ENCODE measurements at regions not wholly inside any gene's neighbourhood (a gene's known extent, or its start where the extent isn't known, plus 50 kb on each side); places are given as distances from the start of the nearest gene placed in this dataset.

GRCh38 chr7:36029853-36030515, 123.1 kb upstream of the EEPD1 start:
- Histone ChIP-seq H3K9me3 (ENCODE audit: control insufficient read depth in 2 of 2, low read length in 2 of 2) (no peaks in the 10 kb centered on the region), H3K4me1 (ENCODE audit: control insufficient read depth in 2 of 2, insufficient read depth in 2 of 2, low read length in 2 of 2) (no peaks in the 10 kb centered on the region), H3K4me3 (ENCODE audit: low read length in 2 of 2) (no peak overlapping the region)

GRCh38 chr7:36032361-36032818, 120.7 kb upstream of the EEPD1 start:
- Histone ChIP-seq H3K4me3 (ENCODE audit: low read length in 2 of 2) (no peak overlapping the region), H3K9ac (ENCODE audit: low read depth in 1 of 2, low read length in 2 of 2) (no peak overlapping the region), H3K27ac (ENCODE audit: low read depth in 2 of 2, low read length in 2 of 2) (no peak overlapping the region), H3K4me1 (ENCODE audit: control insufficient read depth in 2 of 2, insufficient read depth in 2 of 2, low read length in 2 of 2) (peaks cover 3 to 4% of the 10 kb centered on the region in 2 donors), H3K9me3 (ENCODE audit: control insufficient read depth in 2 of 2, low read length in 2 of 2) (no peaks in the 10 kb centered on the region), H3K27me3 (ENCODE audit: control insufficient read depth in 2 of 2, insufficient read depth in 2 of 2, low read length in 2 of 2) (no peaks in the 10 kb centered on the region), H3K36me3 (ENCODE audit: control insufficient read depth in 2 of 2, insufficient read depth in 2 of 2, low read length in 2 of 2) (no peaks in the 10 kb centered on the region)

More at GRCh38 chr7:36029853-36030515, 123.1 kb upstream of the EEPD1 start:
- Histone ChIP-seq H3K27me3 (ENCODE audit: control insufficient read depth in 2 of 2, insufficient read depth in 2 of 2, low read length in 2 of 2) (no peaks in the 10 kb centered on the region), H3K36me3 (ENCODE audit: control insufficient read depth in 2 of 2, insufficient read depth in 2 of 2, low read length in 2 of 2) (no peaks in the 10 kb centered on the region), H3K27ac (ENCODE audit: low read depth in 2 of 2, low read length in 2 of 2) (no peak overlapping the region), H3K9ac (ENCODE audit: low read depth in 1 of 2, low read length in 2 of 2) (no peak overlapping the region)

GRCh38 chr7:36034020-36034419, 119.0 kb upstream of the EEPD1 start:
- no peak overlapping the region for H3K9ac ChIP-seq (ENCODE audit: low read depth in 1 of 2, low read length in 2 of 2)
- no peaks in the 10 kb centered on the region for H3K36me3 ChIP-seq (ENCODE audit: control insufficient read depth in 2 of 2, insufficient read depth in 2 of 2, low read length in 2 of 2)
- no peaks in the 10 kb centered on the region for H3K9me3 ChIP-seq (ENCODE audit: control insufficient read depth in 2 of 2, low read length in 2 of 2)
- peaks cover 3 to 4% of the 10 kb centered on the region in 2 donors for H3K4me1 ChIP-seq (ENCODE audit: control insufficient read depth in 2 of 2, insufficient read depth in 2 of 2, low read length in 2 of 2)
- H3K27ac ChIP-seq (ENCODE audit: low read depth in 2 of 2, low read length in 2 of 2): no peak overlapping the region
- no peak overlapping the region for H3K4me3 ChIP-seq (ENCODE audit: low read length in 2 of 2)
- H3K27me3 ChIP-seq (ENCODE audit: control insufficient read depth in 2 of 2, insufficient read depth in 2 of 2, low read length in 2 of 2): no peaks in the 10 kb centered on the region

GRCh38 chr7:36035186-36035585, 117.9 kb upstream of the EEPD1 start:
- H3K27me3 ChIP-seq (ENCODE audit: control insufficient read depth in 2 of 2, insufficient read depth in 2 of 2, low read length in 2 of 2): no peaks in the 10 kb centered on the region
- no peak overlapping the region for H3K27ac ChIP-seq (ENCODE audit: low read depth in 2 of 2, low read length in 2 of 2)
- no peaks in the 10 kb centered on the region for H3K9me3 ChIP-seq (ENCODE audit: control insufficient read depth in 2 of 2, low read length in 2 of 2)
- no peak overlapping the region for H3K4me3 ChIP-seq (ENCODE audit: low read length in 2 of 2)
- H3K36me3 ChIP-seq (ENCODE audit: control insufficient read depth in 2 of 2, insufficient read depth in 2 of 2, low read length in 2 of 2): no peaks in the 10 kb centered on the region
- H3K9ac ChIP-seq (ENCODE audit: low read depth in 1 of 2, low read length in 2 of 2): no peak overlapping the region
- H3K4me1 ChIP-seq (ENCODE audit: control insufficient read depth in 2 of 2, insufficient read depth in 2 of 2, low read length in 2 of 2): peaks cover 3 to 4% of the 10 kb centered on the region in 2 donors

- Histone ChIP-seq H3K4me3 (ENCODE audit: low read length in 2 of 2) (no peak overlapping the region), H3K9ac (ENCODE audit: low read depth in 1 of 2, low read length in 2 of 2) (no peak overlapping the region), H3K4me1 (ENCODE audit: control insufficient read depth in 2 of 2, insufficient read depth in 2 of 2, low read length in 2 of 2) (peaks cover 3 to 4% of the 10 kb centered on the region in 2 donors), H3K9me3 (ENCODE audit: control insufficient read depth in 2 of 2, low read length in 2 of 2) (no peaks in the 10 kb centered on the region), H3K27me3 (ENCODE audit: control insufficient read depth in 2 of 2, insufficient read depth in 2 of 2, low read length in 2 of 2) (no peaks in the 10 kb centered on the region), H3K27ac (ENCODE audit: low read depth in 2 of 2, low read length in 2 of 2) (peak overlapping the region; percentile 35 to 38), H3K36me3 (ENCODE audit: control insufficient read depth in 2 of 2, insufficient read depth in 2 of 2, low read length in 2 of 2) (no peaks in the 10 kb centered on the region)
Measured at GRCh38 chr7:36036590-36036989, 116.5 kb upstream of the EEPD1 start.

- H3K36me3 ChIP-seq (ENCODE audit: control insufficient read depth in 2 of 2, insufficient read depth in 2 of 2, low read length in 2 of 2): no peaks in the 10 kb centered on the region
- H3K27ac ChIP-seq (ENCODE audit: low read depth in 2 of 2, low read length in 2 of 2): peak overlapping the region; percentile 35 to 38
- no peaks in the 10 kb centered on the region for H3K9me3 ChIP-seq (ENCODE audit: control insufficient read depth in 2 of 2, low read length in 2 of 2)
- peaks cover 3 to 4% of the 10 kb centered on the region in 2 donors for H3K4me1 ChIP-seq (ENCODE audit: control insufficient read depth in 2 of 2, insufficient read depth in 2 of 2, low read length in 2 of 2)
- no peaks in the 10 kb centered on the region for H3K27me3 ChIP-seq (ENCODE audit: control insufficient read depth in 2 of 2, insufficient read depth in 2 of 2, low read length in 2 of 2)
- H3K4me3 ChIP-seq (ENCODE audit: low read length in 2 of 2): no peak overlapping the region
- peak overlapping the region in 1 of 2 donors; percentile 11 for H3K9ac ChIP-seq (ENCODE audit: low read depth in 1 of 2, low read length in 2 of 2)
Measured at GRCh38 chr7:36037121-36037662, 115.9 kb upstream of the EEPD1 start.

GRCh38 chr7:36038063-36038721, 114.9 kb upstream of the EEPD1 start:
- no peak overlapping the region for H3K27ac ChIP-seq (ENCODE audit: low read depth in 2 of 2, low read length in 2 of 2)
- no peak overlapping the region for H3K9ac ChIP-seq (ENCODE audit: low read depth in 1 of 2, low read length in 2 of 2)
- no peaks in the 10 kb centered on the region for H3K36me3 ChIP-seq (ENCODE audit: control insufficient read depth in 2 of 2, insufficient read depth in 2 of 2, low read length in 2 of 2)
- H3K4me1 ChIP-seq (ENCODE audit: control insufficient read depth in 2 of 2, insufficient read depth in 2 of 2, low read length in 2 of 2): peaks cover 3 to 4% of the 10 kb centered on the region in 2 donors
- H3K4me3 ChIP-seq (ENCODE audit: low read length in 2 of 2): no peak overlapping the region
- H3K9me3 ChIP-seq (ENCODE audit: control insufficient read depth in 2 of 2, low read length in 2 of 2): no peaks in the 10 kb centered on the region
- no peaks in the 10 kb centered on the region for H3K27me3 ChIP-seq (ENCODE audit: control insufficient read depth in 2 of 2, insufficient read depth in 2 of 2, low read length in 2 of 2)

- Histone ChIP-seq H3K4me1 (ENCODE audit: control insufficient read depth in 2 of 2, insufficient read depth in 2 of 2, low read length in 2 of 2) (peaks cover 3 to 4% of the 10 kb centered on the region in 2 donors), H3K36me3 (ENCODE audit: control insufficient read depth in 2 of 2, insufficient read depth in 2 of 2, low read length in 2 of 2) (no peaks in the 10 kb centered on the region), H3K27ac (ENCODE audit: low read depth in 2 of 2, low read length in 2 of 2) (no peak overlapping the region), H3K9ac (ENCODE audit: low read depth in 1 of 2, low read length in 2 of 2) (no peak overlapping the region), H3K27me3 (ENCODE audit: control insufficient read depth in 2 of 2, insufficient read depth in 2 of 2, low read length in 2 of 2) (no peaks in the 10 kb centered on the region), H3K9me3 (ENCODE audit: control insufficient read depth in 2 of 2, low read length in 2 of 2) (no peaks in the 10 kb centered on the region), H3K4me3 (ENCODE audit: low read length in 2 of 2) (no peak overlapping the region)
Measured at GRCh38 chr7:36039243-36039642, 113.8 kb upstream of the EEPD1 start.

- Histone ChIP-seq H3K27ac (ENCODE audit: low read depth in 2 of 2, low read length in 2 of 2) (no peak overlapping the region), H3K27me3 (ENCODE audit: control insufficient read depth in 2 of 2, insufficient read depth in 2 of 2, low read length in 2 of 2) (no peaks in the 10 kb centered on the region), H3K36me3 (ENCODE audit: control insufficient read depth in 2 of 2, insufficient read depth in 2 of 2, low read length in 2 of 2) (no peaks in the 10 kb centered on the region), H3K9me3 (ENCODE audit: control insufficient read depth in 2 of 2, low read length in 2 of 2) (no peaks in the 10 kb centered on the region), H3K9ac (ENCODE audit: low read depth in 1 of 2, low read length in 2 of 2) (no peak overlapping the region), H3K4me1 (ENCODE audit: control insufficient read depth in 2 of 2, insufficient read depth in 2 of 2, low read length in 2 of 2) (peaks cover 3 to 4% of the 10 kb centered on the region in 2 donors), H3K4me3 (ENCODE audit: low read length in 2 of 2) (no peak overlapping the region)
Measured at GRCh38 chr7:36039671-36040070, 113.4 kb upstream of the EEPD1 start.

GRCh38 chr7:36040679-36041078, 112.4 kb upstream of the EEPD1 start:
- H3K4me1 ChIP-seq (ENCODE audit: control insufficient read depth in 2 of 2, insufficient read depth in 2 of 2, low read length in 2 of 2): peaks cover 3 to 4% of the 10 kb centered on the region in 2 donors
- no peak overlapping the region for H3K9ac ChIP-seq (ENCODE audit: low read depth in 1 of 2, low read length in 2 of 2)
- H3K9me3 ChIP-seq (ENCODE audit: control insufficient read depth in 2 of 2, low read length in 2 of 2): no peaks in the 10 kb centered on the region
- H3K4me3 ChIP-seq (ENCODE audit: low read length in 2 of 2): no peak overlapping the region
- no peak overlapping the region for H3K27ac ChIP-seq (ENCODE audit: low read depth in 2 of 2, low read length in 2 of 2)
- H3K36me3 ChIP-seq (ENCODE audit: control insufficient read depth in 2 of 2, insufficient read depth in 2 of 2, low read length in 2 of 2): no peaks in the 10 kb centered on the region
- no peaks in the 10 kb centered on the region for H3K27me3 ChIP-seq (ENCODE audit: control insufficient read depth in 2 of 2, insufficient read depth in 2 of 2, low read length in 2 of 2)

All from mucosa of rectum (tissue), 2 donors.